LNCAP (cell line): ENCODE measurements at regions not wholly inside any gene's neighbourhood (a gene's known extent, or its start where the extent isn't known, plus 50 kb on each side); places are given as distances from the start of the nearest gene placed in this dataset.

Source experiments
- CTCF ChIP-seq: fragments of 450-650 bp; IDR thresholded peaks from 2 replicates; pipeline ENCODE4 v1.5.1; 2017; ENCODE audit warnings: mild to moderate bottlenecking

- no peak for TF ChIP-seq CTCF
Measured at GRCh38 chr1:36572142-36572715, 89.5 kb upstream of the CSF3R start.

DNA sequence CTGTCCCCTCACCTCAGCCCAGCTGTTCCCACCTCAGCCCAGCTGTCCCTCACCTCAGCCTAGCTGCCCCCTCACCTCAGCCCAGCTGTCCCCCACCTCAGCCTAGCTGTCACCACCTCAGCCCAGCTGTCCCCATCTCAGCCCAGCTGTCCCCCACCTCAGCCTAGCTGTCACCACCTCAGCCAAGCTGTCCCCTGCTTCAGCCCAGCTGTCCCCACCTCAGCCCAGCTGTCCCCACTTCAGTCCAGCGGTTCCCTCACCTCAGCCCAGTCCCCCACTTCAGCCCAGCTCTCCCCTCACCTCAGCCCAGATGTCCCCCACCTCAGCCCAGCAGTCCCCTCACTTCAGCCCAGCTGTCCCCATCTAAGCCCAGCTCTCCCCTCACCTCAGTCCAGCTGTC, 88.4 kb upstream of the CSF3R start:
- TF ChIP-seq CTCF = no peak

- TF ChIP-seq CTCF = no peak
Measured at GRCh38 chr1:36570478-36571060, 87.9 kb upstream of the CSF3R start.

DNA sequence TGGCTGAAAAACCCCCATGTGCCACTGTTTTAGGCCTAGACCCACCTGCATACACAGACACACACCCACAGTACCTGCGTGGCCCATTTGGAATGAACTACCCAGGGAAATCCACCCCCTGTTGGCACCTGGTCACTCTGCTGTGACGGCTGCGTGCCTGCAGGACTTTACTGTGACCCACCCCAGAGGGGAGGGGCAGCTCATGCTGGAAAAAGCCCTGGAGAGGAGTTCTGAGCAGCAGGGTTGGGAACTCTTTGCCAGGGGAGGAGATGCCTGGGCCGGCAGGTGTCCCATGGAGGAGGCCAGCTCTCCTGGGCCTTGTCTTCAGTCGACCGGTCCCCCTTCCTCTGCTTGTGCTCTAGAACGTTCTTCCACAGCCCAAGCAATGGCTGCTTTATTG, 87.3 kb upstream of the CSF3R start:
- TF ChIP-seq CTCF = no peak

GRCh38 chr1:36567601-36568341, 85.1 kb upstream of the CSF3R start:
- TF ChIP-seq CTCF = no peak

- TF ChIP-seq CTCF = no peak
Measured at GRCh38 chr1:36565576-36566501, 83.1 kb upstream of the CSF3R start.

- TF ChIP-seq CTCF = no peak
Measured at GRCh38 chr1:36562181-36562685, 79.5 kb upstream of the CSF3R start.
